HEK293T (cell line): ENCODE measurements at regions not wholly inside any gene's neighbourhood (a gene's known extent, or its start where the extent isn't known, plus 50 kb on each side); places are given as distances from the start of the nearest gene placed in this dataset.

ENCODE experiments used
- CTCF ChIA-PET: fragments of 350-600 bp; formaldehyde crosslinking; extraction: SDS; loops from one replicate; lab custom pipeline; 2021; ENCODE audit warnings: antibody characterized with exemption, inconsistent platforms; lab: Yijun Ruan, JAX
- POLR2A ChIA-PET: fragments of 350-600 bp; formaldehyde crosslinking; extraction: SDS; loops from one replicate; lab custom pipeline; 2020; ENCODE audit warnings: antibody characterized with exemption, inconsistent platforms; lab: Yijun Ruan, JAX
- DNase-seq: peaks from one replicate; pipeline ENCODE4 v3.0.0; 2012; ENCODE audit warnings: mixed read lengths; ENCODE audit errors: extremely low spot score
- ARNT ChIP-seq: fragments of 450-650 bp; IDR thresholded peaks from 2 replicates; pipeline ENCODE4 v1.6.1; 2017; ENCODE audit warnings: mild to moderate bottlenecking
- BHLHE40 ChIP-seq: fragments of 450-650 bp; IDR thresholded peaks from 2 replicates; pipeline ENCODE4 v1.6.1; 2016; ENCODE audit warnings: mild to moderate bottlenecking, moderate library complexity, borderline replicate concordance
- CTBP1 ChIP-seq: fragments of 450-650 bp; IDR thresholded peaks from 2 replicates; pipeline ENCODE4 v1.6.1; 2016; ENCODE audit warnings: borderline replicate concordance
- ELF4 ChIP-seq: fragments of 450-650 bp; IDR thresholded peaks from 2 replicates; pipeline ENCODE4 v1.6.1; 2017; ENCODE audit warnings: antibody characterized with exemption
- FOXA1 ChIP-seq: fragments of 450-650 bp; IDR thresholded peaks from 2 replicates; pipeline ENCODE4 v1.6.1; 2016; ENCODE audit warnings: mild to moderate bottlenecking
- FOXK2 ChIP-seq: fragments of 450-650 bp; IDR thresholded peaks from 2 replicates; pipeline ENCODE4 v1.6.1; 2016; ENCODE audit warnings: mild to moderate bottlenecking
- FOXM1 ChIP-seq: fragments of 450-650 bp; IDR thresholded peaks from 2 replicates; pipeline ENCODE4 v1.6.1; 2017; ENCODE audit warnings: mild to moderate bottlenecking, borderline replicate concordance
- HDGF ChIP-seq: fragments of 450-650 bp; IDR thresholded peaks from 2 replicates; pipeline ENCODE4 v1.6.1; 2017; ENCODE audit warnings: antibody characterized with exemption, borderline replicate concordance
- L3MBTL2 ChIP-seq: fragments of 450-650 bp; conservative IDR thresholded peaks from 2 replicates; pipeline ENCODE4 v1.6.1; 2016; ENCODE audit warnings: mild to moderate bottlenecking
- LEF1 ChIP-seq: fragments of 450-650 bp; IDR thresholded peaks from 2 replicates; pipeline ENCODE4 v1.6.1; 2017; ENCODE audit warnings: mild to moderate bottlenecking, borderline replicate concordance
- NFRKB ChIP-seq: fragments of 450-650 bp; IDR thresholded peaks from 2 replicates; pipeline ENCODE4 v1.6.1; 2016; ENCODE audit warnings: mild to moderate bottlenecking, moderate library complexity
- PKNOX1 ChIP-seq: fragments of 450-650 bp; IDR thresholded peaks from 2 replicates; pipeline ENCODE4 v1.6.1; 2016
- SP1 ChIP-seq: fragments of 450-650 bp; IDR thresholded peaks from 2 replicates; pipeline ENCODE4 v1.6.1; 2017
- SUZ12 ChIP-seq: fragments of 450-650 bp; IDR thresholded peaks from 2 replicates; pipeline ENCODE4 v1.6.1; 2016; ENCODE audit warnings: mild to moderate bottlenecking
- TARDBP ChIP-seq: fragments of 450-650 bp; IDR thresholded peaks from 2 replicates; pipeline ENCODE4 v1.6.1; 2016
- ZNF384 ChIP-seq: fragments of 450-650 bp; IDR thresholded peaks from 2 replicates; pipeline ENCODE4 v1.6.1; 2016

GRCh38 chr3:22161315-22161714 is 410.3 kb upstream of the ZNF385D start:
- no peak for TF ChIP-seq ZNF384
- TF ChIP-seq NFRKB, result no peak
- POLR2A ChIA-PET, result no interaction called here
- CTCF ChIA-PET, result no interaction called here
- DNase-seq, result no peak

- ChIA-PET POLR2A (no interaction called here), CTCF (no interaction called here)
- no peak for DNase-seq
- TF ChIP-seq L3MBTL2 (no peak), TARDBP (no peak), FOXK2 (no peak), ARNT (no peak), HDGF (no peak), BHLHE40 (no peak), NFRKB (no peak), CTBP1 (no peak)
These were observed 419.4 kb upstream of the ZNF385D start for GRCh38 chr3:22170370-22170769.

DNA sequence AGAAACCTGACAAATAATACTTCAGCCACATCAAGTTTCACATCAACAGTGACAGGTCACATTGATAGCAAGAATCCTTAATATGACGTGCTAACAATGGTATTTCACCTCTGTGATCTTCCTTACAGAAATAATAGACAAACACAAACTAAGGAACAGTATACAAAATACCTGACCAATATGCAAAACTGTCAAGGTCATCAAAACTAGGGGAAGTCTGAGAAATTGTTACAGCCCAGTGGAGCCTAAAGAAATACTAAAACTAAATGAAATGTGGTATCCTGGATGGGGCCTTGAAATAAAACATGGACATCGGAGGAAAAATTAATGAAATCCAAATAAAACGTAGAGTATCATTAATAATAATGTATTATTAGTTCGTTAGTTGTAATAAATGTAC is 422.0 kb upstream of the ZNF385D start:
- TF ChIP-seq SUZ12 (no peak), ELF4 (no peak), ARNT (no peak), CTBP1 (no peak), BHLHE40 (no peak), LEF1 (no peak), FOXA1 (no peak), L3MBTL2 (no peak), TARDBP (no peak), NFRKB (no peak), FOXK2 (no peak), ZNF384 (no peak)
- CTCF ChIA-PET, result no interaction called here
- no peak for DNase-seq
- POLR2A ChIA-PET, result no interaction called here

GRCh38 chr3:22175947-22176346 is 424.9 kb upstream of the ZNF385D start:
- no peak for DNase-seq
- CTCF ChIA-PET, result no interaction called here
- POLR2A ChIA-PET, result no interaction called here
- TF ChIP-seq HDGF (no peak), TARDBP (no peak), NFRKB (no peak), FOXM1 (no peak), BHLHE40 (no peak), ZNF384 (no peak), PKNOX1 (no peak), L3MBTL2 (no peak), FOXA1 (no peak), SP1 (no peak), LEF1 (no peak), ARNT (no peak)

DNA sequence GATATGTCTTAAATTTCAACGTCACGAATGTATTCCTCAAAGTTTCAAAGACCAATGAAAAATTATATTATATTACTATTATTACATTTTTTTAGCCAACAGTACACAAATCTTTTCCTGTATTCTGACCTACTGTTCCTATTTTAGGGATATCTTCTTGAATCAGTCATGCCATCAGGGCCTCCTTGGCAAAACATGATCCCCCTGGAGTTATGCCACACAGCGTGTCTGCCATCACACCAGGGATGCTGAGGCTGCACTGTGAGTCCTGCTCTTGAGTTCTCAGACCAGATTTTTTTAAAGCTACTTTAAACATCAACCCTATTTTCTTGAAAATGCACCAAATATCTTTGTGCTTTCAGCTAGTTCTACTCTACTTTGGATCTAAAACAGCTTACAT is 425.9 kb upstream of the ZNF385D start:
- ChIA-PET CTCF (no interaction called here), POLR2A (no interaction called here)
- TF ChIP-seq PKNOX1 (no peak), SP1 (no peak)
- no peak for DNase-seq

DNA sequence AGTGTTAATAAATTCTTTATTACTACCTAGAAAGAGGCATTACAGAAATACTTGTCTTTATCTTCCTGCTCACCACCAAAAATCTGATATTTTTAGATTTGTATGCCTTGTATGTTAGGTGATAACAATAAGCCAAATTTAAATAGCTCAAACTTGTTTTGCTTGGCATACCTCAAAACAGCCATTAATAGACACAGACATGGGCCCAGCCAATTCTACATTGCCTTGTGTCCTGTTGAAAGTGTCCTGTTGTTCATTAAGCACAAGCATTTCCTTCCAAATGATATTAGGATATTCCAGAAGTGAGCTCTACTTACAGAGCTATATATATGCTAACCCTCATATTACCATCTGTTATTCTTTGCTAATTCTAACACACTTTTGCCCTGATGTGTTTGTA is 438.6 kb upstream of the ZNF385D start:
- no peak for DNase-seq
- ChIA-PET POLR2A (no interaction called here), CTCF (no interaction called here)
- TF ChIP-seq ELF4, result no peak
- no peak for TF ChIP-seq FOXM1
- no peak for TF ChIP-seq BHLHE40
- no peak for TF ChIP-seq TARDBP
- no peak for TF ChIP-seq CTBP1
- no peak for TF ChIP-seq SP1
- no peak for TF ChIP-seq FOXA1
- TF ChIP-seq LEF1, result no peak
- TF ChIP-seq L3MBTL2, result no peak
- TF ChIP-seq HDGF, result no peak
- no peak for TF ChIP-seq FOXK2
- TF ChIP-seq NFRKB, result no peak

DNA sequence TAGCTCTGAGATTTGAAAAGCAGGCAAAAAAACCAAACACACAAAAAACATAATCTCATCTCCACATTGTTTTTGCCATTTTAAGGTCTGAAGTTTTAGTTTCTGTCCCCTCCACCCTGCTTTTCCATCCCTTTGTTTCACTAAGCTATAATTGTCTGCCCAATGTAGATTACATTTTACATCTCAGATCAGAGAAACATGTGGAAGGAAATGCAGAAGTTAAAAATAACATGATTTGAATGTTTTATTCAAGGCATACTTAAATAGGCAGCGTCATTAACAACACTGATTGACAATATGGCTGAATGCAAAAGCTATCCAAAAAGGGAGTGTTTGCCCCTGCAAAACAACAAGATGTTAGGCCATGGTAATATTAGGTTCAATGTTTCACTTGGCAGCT is 448.1 kb upstream of the ZNF385D start:
- POLR2A ChIA-PET, result no interaction called here
- TF ChIP-seq SP1, result no peak
- no peak for DNase-seq
- CTCF ChIA-PET, result no interaction called here

GRCh38 chr3:22208844-22209243 is 457.8 kb upstream of the ZNF385D start:
- TF ChIP-seq PKNOX1, result no peak
- TF ChIP-seq FOXK2, result no peak
- no peak for DNase-seq
- CTCF ChIA-PET, result no interaction called here
- POLR2A ChIA-PET, result no interaction called here
